Ecto neural progenitor cell (in vitro differentiated cells): ENCODE measurements at regions not wholly inside any gene's neighbourhood (a gene's known extent, or its start where the extent isn't known, plus 50 kb on each side); places are given as distances from the start of the nearest gene placed in this dataset.
"Not testable (repeated sequence)": the region's sequence is repeated elsewhere in the genome, so short reads cannot be mapped to it uniquely, and the experiment has no call there.

ENCODE experiments used
- DNase-seq: peaks from one replicate; pipeline ENCODE4 v3.0.0-alpha.2; 2018; ENCODE audit warnings: low spot score

GRCh38 chr3:155995525-155996370, 124.6 kb upstream of the KCNAB1 start:
- DNase-seq: no peak

GRCh38 chr3:155996882-155997281, 123.5 kb upstream of the KCNAB1 start:
- DNase-seq: no peak

GRCh38 chr3:155998173-155998572, 122.2 kb upstream of the KCNAB1 start:
- not testable (repeated sequence) for DNase-seq

- DNase-seq: no peak
Observed at GRCh38 chr3:156005736-156006135, 114.6 kb upstream of the KCNAB1 start.

GRCh38 chr3:156010829-156011228, 109.5 kb upstream of the KCNAB1 start:
- peak; percentile 49 for DNase-seq

- no peak for DNase-seq
Observed at GRCh38 chr3:156014489-156014888, 105.9 kb upstream of the KCNAB1 start.

GRCh38 chr3:156016902-156017301, 103.5 kb upstream of the KCNAB1 start:
- no peak for DNase-seq

- DNase-seq: peak; percentile 51
Observed at GRCh38 chr3:156017352-156018030, 102.9 kb upstream of the KCNAB1 start.

GRCh38 chr3:156024904-156025533, 95.4 kb upstream of the KCNAB1 start:
- peak; percentile 62 for DNase-seq

GRCh38 chr3:156029208-156029607, 91.2 kb upstream of the KCNAB1 start:
- no peak for DNase-seq

- DNase-seq: no peak
Observed at GRCh38 chr3:156030723-156031122, 89.7 kb upstream of the KCNAB1 start.

GRCh38 chr3:156033428-156033827, 87.0 kb upstream of the KCNAB1 start:
- DNase-seq: no peak

- DNase-seq: no peak
Observed at GRCh38 chr3:156035158-156035557, 85.2 kb upstream of the KCNAB1 start.

- DNase-seq: no peak
Observed at GRCh38 chr3:156036258-156037053, 83.9 kb upstream of the KCNAB1 start.

GRCh38 chr3:156037356-156037755, 83.0 kb upstream of the KCNAB1 start:
- DNase-seq: no peak

- DNase-seq: no peak
Observed at GRCh38 chr3:156038869-156039268, 81.5 kb upstream of the KCNAB1 start.

GRCh38 chr3:156040041-156040440, 80.3 kb upstream of the KCNAB1 start:
- no peak for DNase-seq

GRCh38 chr3:156041216-156041841, 79.0 kb upstream of the KCNAB1 start:
- DNase-seq: not testable (repeated sequence)

GRCh38 chr3:156041856-156042255, 78.5 kb upstream of the KCNAB1 start:
- not testable (repeated sequence) for DNase-seq

- peak; percentile 53 for DNase-seq
Observed at GRCh38 chr3:156043832-156044633, 76.3 kb upstream of the KCNAB1 start.

GRCh38 chr3:156044634-156044975, 75.8 kb upstream of the KCNAB1 start:
- DNase-seq: no peak
